IMR-90 (cell line): ENCODE measurements at regions not wholly inside any gene's neighbourhood (a gene's known extent, or its start where the extent isn't known, plus 50 kb on each side); places are given as distances from the start of the nearest gene placed in this dataset.

Experiments
- CEBPB ChIP-seq: IDR thresholded peaks from 2 replicates; pipeline ENCODE4 v1.6.1; 2012; ENCODE audit warnings: low read depth, low read length, improper control_type of control experiment
- MAFK ChIP-seq: IDR thresholded peaks from 2 replicates; pipeline ENCODE4 v1.6.1; 2012; ENCODE audit warnings: low read depth, low read length, improper control_type of control experiment
- MAZ ChIP-seq: IDR thresholded peaks from 2 replicates; pipeline ENCODE4 v1.6.1; 2012; ENCODE audit warnings: low read depth, mild to moderate bottlenecking, low read length, improper control_type of control experiment, moderate library complexity, borderline replicate concordance
- MXI1 ChIP-seq: IDR thresholded peaks from 2 replicates; pipeline ENCODE4 v1.6.1; 2012; ENCODE audit warnings: low read depth, mild to moderate bottlenecking, low read length, moderate library complexity, borderline replicate concordance
- POLR2A ChIP-seq: IDR thresholded peaks from 2 replicates; pipeline ENCODE4 v1.6.1; 2012; ENCODE audit warnings: mild to moderate bottlenecking, low read depth, low read length
- RAD21 ChIP-seq: IDR thresholded peaks from 2 replicates; pipeline ENCODE4 v1.6.1; 2012; ENCODE audit warnings: low read length, improper control_type of control experiment
- RCOR1 ChIP-seq: IDR thresholded peaks from 2 replicates; pipeline ENCODE4 v1.6.1; 2012; ENCODE audit warnings: mild to moderate bottlenecking, low read length, improper control_type of control experiment; ENCODE audit not compliant: insufficient replicate concordance
- RFX5 ChIP-seq: IDR thresholded peaks from 2 replicates; pipeline ENCODE4 v1.8.0; 2012; ENCODE audit warnings: low read depth, mild to moderate bottlenecking, low read length, moderate library complexity
- SMC3 ChIP-seq: fragments of 150-350 bp; IDR thresholded peaks from 2 replicates; pipeline ENCODE4 v1.6.1; 2016; ENCODE audit warnings: low read depth, mild to moderate bottlenecking, antibody characterized with exemption, low read length, moderate library complexity
- TF ChIP-seq, protein P1 (sequence below): conservative IDR thresholded peaks from 2 replicates; pipeline ENCODE4 v1.5.1; 2012; ENCODE audit warnings: mild to moderate bottlenecking, low read depth, low read length, improper control_type of control experiment

GRCh38 chr3:3589715-3590130, 209.5 kb upstream of the LRRN1 start:
- TF ChIP-seq, protein P1, sequence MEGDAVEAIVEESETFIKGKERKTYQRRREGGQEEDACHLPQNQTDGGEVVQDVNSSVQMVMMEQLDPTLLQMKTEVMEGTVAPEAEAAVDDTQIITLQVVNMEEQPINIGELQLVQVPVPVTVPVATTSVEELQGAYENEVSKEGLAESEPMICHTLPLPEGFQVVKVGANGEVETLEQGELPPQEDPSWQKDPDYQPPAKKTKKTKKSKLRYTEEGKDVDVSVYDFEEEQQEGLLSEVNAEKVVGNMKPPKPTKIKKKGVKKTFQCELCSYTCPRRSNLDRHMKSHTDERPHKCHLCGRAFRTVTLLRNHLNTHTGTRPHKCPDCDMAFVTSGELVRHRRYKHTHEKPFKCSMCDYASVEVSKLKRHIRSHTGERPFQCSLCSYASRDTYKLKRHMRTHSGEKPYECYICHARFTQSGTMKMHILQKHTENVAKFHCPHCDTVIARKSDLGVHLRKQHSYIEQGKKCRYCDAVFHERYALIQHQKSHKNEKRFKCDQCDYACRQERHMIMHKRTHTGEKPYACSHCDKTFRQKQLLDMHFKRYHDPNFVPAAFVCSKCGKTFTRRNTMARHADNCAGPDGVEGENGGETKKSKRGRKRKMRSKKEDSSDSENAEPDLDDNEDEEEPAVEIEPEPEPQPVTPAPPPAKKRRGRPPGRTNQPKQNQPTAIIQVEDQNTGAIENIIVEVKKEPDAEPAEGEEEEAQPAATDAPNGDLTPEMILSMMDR: no peak
- no peak for TF ChIP-seq POLR2A
- TF ChIP-seq RAD21: no peak
- no peak for TF ChIP-seq SMC3
- TF ChIP-seq CEBPB: no peak
- no peak for TF ChIP-seq RFX5
- no peak for TF ChIP-seq MAFK
- TF ChIP-seq MAZ: no peak
- no peak for TF ChIP-seq RCOR1
- no peak for TF ChIP-seq MXI1
